Fibroblast of villous mesenchyme (primary cell): ENCODE measurements at regions not wholly inside any gene's neighbourhood (a gene's known extent, or its start where the extent isn't known, plus 50 kb on each side); places are given as distances from the start of the nearest gene placed in this dataset.
A peak's percentile ranks its signal among the peaks of the same experiment; 100 is the strongest.

Experiments used
- DNase-seq: peaks from one replicate; pipeline ENCODE4 v3.0.0-alpha.2; 2010; ENCODE audit warnings: low read depth
- H3K4me3 ChIP-seq: 2 replicates; pipeline ENCODE4 v1.5.1; 2011; ENCODE audit warnings: low read depth, mild to moderate bottlenecking, low read length
- TF ChIP-seq, protein P1 (sequence below): IDR thresholded peaks from 2 replicates; pipeline ENCODE4 v1.5.1; 2012; ENCODE audit warnings: low read depth, mild to moderate bottlenecking, low read length; ENCODE audit not compliant: insufficient read depth

GRCh38 chr9:18422296-18423036 is 51.5 kb upstream of the ADAMTSL1 start:
- no peak for DNase-seq
- TF ChIP-seq, protein P1, sequence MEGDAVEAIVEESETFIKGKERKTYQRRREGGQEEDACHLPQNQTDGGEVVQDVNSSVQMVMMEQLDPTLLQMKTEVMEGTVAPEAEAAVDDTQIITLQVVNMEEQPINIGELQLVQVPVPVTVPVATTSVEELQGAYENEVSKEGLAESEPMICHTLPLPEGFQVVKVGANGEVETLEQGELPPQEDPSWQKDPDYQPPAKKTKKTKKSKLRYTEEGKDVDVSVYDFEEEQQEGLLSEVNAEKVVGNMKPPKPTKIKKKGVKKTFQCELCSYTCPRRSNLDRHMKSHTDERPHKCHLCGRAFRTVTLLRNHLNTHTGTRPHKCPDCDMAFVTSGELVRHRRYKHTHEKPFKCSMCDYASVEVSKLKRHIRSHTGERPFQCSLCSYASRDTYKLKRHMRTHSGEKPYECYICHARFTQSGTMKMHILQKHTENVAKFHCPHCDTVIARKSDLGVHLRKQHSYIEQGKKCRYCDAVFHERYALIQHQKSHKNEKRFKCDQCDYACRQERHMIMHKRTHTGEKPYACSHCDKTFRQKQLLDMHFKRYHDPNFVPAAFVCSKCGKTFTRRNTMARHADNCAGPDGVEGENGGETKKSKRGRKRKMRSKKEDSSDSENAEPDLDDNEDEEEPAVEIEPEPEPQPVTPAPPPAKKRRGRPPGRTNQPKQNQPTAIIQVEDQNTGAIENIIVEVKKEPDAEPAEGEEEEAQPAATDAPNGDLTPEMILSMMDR = no peak
- H3K4me3 ChIP-seq = no peak overlapping the region

DNA sequence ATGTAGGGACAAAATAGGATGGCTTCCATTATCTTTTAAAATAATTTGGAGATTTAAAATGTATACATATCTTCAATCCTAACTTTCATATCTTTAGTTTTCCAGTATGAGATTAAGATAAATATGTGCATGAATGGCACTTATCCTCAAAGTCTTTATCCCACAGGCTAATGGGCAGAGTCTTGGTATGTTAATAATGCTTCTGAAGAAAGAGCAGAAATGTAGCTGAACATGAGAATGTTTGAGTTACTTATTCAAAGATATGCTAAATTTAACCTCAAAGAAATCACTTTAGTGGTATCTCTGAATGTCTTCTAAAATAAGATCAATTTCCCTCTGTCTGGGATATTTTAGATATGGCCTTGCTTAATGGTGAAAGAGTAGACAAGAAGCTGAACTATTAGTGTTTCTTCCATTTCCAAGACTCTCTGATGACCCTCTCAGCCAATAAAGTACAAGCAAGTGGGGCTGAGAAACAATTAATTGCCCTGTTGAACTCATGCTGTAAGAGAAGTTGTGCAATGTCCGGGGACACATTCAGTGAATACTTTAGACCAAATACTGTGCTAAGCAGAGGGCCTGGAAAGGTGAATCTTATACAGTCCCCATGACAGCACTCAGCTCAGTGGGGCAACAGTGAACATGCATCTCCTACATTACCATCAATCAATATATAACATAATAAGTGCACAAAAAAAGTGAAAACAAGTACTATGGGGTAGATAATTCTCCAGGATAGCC is 50.0 kb upstream of the ADAMTSL1 start:
- H3K4me3 ChIP-seq = no peak overlapping the region
- peak; percentile 60 for DNase-seq
- TF ChIP-seq, protein P1 = no peak
